HG03060 (cell line): ENCODE measurements at regions not wholly inside any gene's neighbourhood (a gene's known extent, or its start where the extent isn't known, plus 50 kb on each side); places are given as distances from the start of the nearest gene placed in this dataset.

Experiments
- ATAC-seq: cut with Tn5 transposase; IDR thresholded peaks from one replicate; pipeline ENCODE4 v1.9.1; 2021; ENCODE audit warnings: low read depth, moderate number of reproducible peaks; ENCODE audit not compliant: unreplicated experiment

DNA sequence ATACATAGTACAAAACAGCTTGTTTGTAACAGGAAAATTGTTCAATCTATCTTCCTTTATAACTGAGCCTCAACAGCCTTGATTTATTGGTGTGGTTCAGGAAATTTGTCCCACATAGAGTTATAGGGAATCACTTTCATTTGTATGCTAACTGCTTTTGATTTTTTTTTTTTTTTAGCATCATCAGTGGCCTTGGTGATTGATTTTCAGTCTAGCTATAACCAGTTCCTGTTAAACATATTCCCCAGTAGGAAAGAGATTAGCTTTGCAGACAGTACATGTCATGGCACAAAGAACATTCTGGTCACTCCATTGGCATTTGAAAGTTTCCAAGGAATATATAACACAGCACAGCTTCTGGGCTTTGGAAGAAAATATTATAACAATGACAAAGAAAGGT is 337.3 kb upstream of the TMPO start:
- ATAC-seq: no peak

DNA sequence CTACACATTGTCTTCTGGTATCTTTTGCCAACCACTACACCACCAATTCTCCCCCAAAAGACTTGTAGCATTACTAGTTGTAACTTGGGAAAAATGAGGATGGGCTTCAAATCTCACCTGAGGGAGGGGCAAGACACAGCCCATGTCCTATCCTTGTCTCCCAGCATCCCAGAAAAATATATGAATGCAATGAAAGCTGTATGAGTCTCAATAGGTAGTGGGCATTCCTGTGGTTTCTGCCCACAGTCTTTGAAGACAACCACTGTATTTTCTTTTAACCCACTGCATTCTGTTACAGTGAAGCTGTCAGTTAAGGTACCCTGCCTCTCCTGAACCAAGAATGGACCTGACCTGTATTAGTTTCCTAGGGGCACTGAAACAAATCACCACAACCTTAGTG is 336.2 kb upstream of the TMPO start:
- ATAC-seq: no peak

DNA sequence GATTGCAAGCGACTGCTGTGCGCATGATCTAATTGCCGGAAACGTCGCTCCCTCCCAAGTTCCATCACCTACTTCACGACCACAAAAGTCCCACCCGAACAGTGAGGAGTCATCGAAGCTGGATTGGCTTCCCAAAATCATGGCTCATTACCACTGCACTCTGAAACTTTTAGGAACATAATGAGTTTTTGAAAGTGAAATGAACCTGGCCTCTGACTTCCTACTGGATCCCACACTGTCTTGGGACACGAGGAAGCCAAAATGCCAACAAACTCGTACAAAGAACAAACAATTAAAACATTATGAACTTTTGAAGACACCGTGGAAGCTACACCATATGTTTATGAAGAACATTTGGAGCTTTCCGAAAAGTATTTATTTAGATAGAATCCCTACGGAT is 334.8 kb upstream of the TMPO start:
- no peak for ATAC-seq

DNA sequence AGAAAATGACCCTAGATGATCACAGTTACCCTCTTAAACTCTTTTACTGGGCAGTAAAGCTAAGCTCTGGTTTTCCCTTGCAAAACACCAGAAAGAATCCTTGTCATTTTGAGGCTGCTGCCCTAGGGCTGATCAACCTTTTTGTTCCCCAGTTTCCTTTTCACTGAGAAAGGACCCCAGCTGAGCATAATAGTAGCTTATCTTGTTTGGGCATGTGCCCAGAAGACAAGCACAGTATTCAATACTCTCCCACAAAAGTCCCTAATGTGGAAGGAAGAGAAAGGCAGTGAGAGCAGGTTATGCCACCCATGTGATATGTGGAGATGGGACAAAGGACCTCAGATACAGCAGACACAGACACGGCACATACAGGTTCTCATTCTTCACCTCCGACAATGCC is 332.6 kb upstream of the TMPO start:
- no peak for ATAC-seq

DNA sequence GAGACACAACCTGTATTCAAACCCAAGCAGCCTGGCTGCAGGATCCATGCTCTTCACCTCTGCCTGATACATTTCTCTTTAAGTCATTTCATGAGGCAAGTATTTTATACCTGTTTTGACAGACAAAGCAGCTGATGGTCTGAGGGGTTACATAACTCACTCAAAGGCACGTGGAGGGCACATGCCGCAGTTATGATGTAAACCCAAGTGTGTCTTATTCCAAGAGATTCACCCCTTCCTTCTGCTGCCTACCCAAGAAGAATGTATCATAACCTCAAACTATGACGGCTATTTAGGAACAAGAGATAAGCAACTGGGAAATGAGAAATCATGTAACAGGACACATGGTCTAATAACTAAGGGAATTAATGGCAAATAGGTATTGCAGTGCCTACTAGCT is 329.8 kb upstream of the TMPO start:
- no peak for ATAC-seq

DNA sequence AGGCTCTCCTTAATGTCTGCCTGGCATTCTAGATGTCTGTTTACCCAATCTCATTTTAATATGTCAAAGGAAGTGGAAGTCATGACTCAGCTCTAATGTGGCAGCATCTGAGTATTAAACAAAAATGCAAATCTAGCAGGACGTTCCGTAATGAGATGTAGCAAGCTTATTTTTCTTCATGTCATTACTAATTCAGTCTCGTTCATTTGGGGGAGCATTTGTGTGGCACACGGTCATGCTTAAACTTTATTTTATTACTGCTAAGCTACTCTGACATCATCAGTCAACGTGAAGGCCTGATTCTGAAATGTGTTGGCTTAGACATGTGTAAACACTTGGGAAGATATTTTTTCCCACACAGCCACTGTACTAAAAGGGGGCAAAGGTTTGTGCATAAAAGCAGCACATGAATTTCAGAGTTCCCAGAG is 326.7 kb upstream of the TMPO start:
- ATAC-seq: no peak

DNA sequence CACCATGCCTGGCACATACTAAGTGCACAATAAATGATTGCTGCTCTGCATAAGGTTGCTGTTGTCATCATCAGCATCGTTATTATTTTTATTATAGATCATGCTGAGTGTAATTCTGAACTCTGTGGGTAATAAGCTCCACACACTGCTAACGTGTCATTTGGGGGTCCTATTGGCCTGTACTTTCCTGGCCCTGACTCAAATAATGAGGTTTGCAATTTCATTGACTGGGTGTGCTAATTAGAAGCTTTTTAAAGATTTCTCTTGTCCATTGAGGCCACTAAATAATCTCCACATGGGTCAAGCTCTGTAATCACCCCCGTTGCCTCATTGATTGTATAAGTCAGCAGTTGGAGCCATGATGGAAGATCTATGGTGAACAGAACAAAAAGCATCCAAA is 320.8 kb upstream of the TMPO start:
- no peak for ATAC-seq

DNA sequence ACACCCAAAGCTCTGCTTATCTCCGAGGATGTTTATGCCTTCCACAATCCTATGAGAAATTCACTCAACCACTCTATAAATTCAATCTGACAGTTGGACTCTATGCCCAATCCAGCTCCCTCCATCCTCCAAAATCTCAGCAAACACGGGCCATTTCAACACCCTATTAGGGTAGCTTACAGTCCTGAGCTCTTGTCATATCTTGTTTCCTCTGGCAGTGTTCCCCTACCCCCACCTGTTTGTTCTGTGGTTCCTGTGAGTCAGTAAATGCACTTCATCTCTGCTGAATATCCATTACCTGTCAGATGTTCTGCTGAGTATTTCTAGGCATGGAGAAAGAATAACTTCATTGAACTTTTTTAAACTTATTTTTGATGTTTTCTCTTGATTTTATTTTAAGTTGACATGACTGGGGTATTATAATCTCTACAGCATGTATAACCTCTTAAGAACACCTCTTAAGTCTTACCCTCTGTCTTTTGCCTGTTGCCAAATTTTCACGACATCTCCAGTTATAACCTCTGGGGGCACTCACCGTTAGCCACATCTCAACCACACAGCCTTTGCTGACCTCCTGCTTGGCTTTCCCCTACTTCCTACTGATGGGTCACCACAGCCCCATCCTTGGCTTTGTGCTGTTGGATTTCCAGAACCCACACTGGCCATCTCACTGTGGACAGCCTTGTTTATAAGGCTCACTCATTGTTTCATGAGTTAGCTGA is 317.0 kb upstream of the TMPO start:
- ATAC-seq: no peak

DNA sequence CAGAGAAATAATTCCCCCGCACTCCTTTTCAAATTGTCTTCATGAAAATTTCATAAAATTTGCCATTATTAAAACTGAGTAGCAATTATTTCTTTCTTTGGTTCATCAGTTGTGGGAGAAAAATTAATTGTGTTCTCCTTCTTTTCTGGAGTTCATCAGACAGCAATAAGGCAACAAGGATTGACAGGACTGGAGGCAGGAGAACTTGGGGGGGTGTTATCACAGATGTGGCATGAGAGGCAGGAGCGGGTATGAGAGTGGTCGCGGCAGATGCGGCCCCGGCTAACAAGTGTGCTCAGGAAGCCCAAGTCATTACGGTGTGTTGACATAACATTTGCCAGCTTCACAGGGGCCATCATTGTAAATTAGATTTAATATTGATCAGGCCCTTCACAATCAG is 306.6 kb upstream of the TMPO start:
- ATAC-seq: no peak

DNA sequence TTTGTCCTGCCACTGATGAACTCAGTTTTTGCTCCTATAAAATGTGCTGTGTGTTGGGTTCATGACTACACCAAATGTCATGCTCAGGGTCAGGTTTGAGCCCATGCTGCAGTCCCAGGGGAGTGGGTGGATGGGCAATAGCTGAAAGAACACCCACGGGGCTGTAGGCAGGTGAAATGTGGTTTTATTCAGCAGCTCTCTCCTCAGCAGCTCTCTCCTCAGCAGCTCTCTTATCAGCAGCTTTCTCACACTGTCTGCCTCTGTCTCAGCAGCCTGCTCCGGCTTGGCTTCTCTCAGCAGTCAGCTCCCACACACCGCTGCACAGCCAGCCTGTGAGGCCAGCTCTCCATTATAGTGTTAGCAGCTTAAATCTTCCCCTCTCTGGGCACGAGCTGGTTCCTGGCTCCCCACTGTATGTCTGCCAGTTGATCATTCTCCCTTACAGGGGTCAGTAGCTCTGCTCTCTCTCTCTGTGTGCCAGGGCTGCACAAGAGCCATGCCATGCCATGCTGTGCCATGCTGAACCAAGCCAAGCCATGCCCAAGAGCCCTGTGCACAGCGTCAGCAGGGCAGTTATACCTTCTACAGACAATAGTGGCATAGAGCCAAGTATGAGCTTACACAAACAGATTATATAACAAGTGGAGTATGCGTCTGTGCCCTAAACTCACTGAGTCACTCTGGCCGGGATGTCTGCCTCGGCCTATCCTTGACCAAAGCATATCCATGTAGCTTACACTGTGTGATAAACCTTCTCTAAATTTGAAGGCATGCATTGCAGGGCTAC is 303.3 kb upstream of the TMPO start:
- ATAC-seq: no peak

DNA sequence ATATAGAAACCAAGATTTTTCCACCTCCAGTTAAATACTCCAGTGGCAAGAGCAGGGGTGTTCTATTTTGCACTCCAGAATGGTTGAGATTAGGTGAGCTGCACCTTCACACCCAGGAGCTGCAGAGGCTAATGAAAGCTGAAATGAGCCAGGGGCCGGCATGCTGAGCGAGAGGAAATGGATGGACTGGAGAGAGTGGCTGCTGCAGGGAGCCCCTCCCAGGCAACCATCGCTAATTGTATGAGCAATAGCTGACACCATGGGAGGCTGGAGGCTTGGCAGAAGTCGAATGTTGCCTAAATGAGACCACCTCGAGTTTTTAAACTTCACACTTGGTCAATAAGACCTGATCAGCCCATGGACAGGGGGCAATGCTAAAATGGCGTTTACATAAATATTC is 301.8 kb upstream of the TMPO start:
- ATAC-seq: no peak

DNA sequence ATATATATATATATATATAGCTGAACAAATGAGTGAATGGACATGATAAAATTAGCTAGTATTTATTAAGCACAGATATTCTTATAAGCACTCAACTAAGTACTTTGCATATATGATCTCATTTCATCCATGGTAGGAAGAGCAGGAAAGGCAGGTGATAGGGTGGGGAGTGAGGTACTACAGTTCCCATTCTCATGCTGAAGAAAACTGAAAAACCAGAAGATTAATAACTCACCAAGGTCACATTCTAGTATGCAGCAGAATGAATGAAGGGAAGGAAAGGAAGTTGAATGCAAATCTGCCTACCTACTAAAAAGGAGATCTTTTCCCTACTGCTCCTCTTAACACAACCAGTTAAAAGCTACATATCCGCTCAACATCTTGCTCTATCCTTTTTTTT is 298.1 kb upstream of the TMPO start:
- ATAC-seq: no peak

DNA sequence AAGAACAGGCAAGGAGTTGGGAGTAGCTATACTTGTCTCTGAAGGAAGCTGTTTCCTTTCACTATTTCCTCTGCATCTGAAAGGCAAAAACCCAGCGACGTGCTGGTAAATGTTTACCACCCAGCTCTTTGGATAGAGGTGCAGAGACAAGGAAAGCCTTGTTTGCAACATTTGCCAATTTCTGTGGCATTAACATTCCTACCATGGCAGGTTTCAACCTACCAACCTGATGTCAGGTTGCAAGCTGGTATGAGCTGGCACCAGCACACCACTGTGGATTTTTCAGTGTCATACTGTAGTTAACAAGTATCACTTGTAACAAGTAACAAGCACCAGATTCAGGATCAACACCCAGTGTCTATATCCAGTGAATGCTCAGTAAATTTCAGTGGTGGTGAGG is 294.8 kb upstream of the TMPO start:
- no peak for ATAC-seq

DNA sequence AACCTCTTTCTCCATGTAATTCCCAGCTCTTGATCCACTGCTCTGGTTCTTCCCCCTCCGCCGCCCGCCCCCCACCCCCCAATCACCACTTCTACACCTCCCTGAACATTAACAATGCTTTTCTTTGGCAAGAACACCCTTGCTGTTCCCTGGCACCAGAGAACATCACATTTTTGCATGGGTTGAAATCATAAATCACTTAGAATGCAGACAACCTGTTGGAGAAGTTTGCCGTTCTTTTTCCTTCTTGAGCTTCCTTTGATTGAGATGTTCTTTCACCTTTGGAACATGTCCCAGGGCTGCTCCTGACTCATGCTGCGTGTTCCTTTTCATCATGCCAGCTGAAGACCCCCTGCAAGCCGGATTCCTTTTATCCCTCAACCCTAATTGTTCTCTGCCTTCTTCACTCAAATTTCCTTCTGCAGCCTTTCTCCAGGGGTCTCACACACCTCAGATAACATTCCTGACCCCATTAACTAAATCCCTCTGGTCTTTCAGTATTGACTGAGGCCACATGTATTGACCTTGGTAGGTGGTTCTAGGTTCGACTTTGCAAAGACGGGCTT is 294.1 kb upstream of the TMPO start:
- no peak for ATAC-seq

DNA sequence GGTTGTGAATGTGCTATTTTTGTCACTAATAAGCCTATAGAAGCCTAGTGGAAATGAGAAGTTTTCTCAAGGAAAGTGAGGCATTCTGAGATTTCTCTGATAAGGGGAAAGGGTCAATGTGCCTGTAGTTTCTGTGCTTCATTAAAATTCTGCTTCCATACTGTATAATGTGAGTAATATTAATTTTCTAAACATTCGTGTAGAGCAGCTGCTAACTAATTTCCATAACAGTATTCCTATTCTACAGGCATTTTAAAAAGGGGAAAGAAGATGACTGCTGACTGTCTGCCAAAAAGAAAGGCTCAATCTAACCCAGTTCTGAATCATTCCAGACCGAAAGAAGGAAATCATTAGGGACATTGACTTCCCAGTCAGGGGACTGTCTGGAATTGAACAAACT is 293.3 kb upstream of the TMPO start:
- ATAC-seq: no peak

DNA sequence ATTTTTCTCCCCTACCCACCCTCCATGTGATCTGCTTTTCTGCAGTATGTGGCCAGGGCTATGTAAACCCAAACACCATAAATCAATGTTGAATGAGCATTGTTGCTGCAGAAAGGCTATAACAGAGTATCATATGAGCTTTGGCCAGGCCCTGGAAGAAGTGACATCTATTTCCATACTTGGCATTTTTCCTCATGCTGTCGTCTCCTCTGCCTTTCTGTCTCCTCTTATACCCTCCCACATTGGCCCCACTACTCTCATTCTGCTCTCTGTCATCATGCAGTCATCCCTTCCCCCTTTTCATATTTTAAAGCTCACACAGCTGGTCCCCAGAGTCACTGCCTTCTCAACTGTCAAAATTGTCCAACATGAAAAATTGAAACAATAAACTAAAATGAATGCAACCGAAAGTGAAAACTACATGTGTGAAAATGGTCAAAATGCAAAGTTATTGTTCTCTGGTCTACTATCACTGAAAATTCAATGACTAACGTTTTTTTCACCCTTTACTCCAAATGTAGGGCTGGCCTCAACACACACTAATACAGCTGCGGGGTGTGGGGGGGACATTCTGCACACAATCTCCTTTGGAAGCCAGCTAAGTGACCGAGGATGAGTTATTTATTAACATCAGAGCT is 290.7 kb upstream of the TMPO start:
- peak; percentile 59 for ATAC-seq

DNA sequence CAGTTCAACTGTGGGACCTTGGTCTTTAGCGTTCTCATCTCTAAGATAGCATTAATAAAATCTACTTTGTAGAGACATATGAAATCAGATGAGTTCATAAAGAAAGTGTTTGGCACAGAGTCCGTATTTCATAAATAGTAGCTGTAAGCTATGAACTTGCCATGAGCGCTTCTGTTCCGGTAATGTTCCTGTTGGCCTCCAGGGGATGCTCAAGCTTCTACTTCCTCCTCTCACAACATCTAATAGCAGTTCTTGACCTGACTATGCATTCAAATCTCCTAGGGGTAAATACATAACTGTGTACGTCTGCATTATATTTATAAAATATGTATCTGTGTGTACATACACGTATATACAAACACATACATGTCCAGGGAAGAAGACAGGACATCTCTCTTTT is 288.2 kb upstream of the TMPO start:
- ATAC-seq: no peak

DNA sequence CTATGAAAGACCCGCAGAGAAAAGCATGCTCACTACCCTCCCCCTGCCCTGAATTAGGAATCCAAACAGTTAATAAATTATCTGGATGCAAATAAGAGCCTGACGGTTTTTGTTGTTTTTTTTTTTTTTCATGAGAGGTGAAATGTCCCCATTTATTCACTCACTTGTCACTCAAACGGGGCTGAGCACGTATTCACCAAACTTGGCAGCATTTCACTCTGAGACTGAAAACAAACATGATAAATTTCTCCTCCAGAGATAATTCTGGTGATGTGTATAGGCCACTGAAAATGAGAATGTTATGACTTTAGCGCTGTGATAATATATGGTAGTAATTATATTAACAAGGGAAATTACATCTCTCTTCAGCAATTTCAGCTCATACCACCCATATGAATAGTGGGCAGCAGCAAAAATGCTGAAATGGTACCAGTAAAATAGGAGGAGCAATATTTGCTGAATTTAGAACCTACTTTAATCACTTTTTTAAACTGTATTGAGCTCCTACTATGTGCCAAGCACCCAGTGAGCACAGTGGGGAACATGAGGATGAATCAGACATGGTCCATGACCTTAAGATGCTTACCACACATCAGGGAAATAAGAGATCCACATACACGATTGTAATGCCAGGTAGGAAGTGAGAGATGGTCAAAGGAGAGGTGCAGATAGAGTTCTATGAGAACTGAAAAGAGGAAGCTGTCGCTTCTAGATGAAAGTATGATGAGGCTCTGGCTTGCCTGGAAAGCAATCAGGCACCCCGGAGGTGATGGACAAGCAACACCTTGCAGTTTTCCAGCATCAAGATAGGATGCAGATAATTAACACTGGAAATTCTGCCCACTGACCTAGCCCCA is 286.5 kb upstream of the TMPO start:
- ATAC-seq: no peak

DNA sequence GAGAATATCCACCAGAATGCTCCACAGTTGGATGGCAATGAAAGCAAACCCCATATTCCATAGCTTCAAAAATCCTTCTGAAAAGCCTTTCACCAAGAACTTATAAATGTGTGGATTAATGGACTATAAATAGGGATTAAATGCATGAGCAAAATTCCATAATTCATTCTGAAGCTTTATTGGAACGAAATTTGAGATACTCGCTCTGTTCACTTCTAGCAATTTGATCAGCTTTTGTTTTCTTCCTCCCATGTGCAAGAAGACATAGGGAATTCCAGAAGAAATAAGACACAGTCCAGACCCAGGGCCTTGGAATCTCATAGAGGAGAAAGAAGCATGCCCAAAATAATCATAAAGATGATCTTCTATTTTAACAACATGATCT is 285.9 kb upstream of the TMPO start:
- ATAC-seq: no peak

DNA sequence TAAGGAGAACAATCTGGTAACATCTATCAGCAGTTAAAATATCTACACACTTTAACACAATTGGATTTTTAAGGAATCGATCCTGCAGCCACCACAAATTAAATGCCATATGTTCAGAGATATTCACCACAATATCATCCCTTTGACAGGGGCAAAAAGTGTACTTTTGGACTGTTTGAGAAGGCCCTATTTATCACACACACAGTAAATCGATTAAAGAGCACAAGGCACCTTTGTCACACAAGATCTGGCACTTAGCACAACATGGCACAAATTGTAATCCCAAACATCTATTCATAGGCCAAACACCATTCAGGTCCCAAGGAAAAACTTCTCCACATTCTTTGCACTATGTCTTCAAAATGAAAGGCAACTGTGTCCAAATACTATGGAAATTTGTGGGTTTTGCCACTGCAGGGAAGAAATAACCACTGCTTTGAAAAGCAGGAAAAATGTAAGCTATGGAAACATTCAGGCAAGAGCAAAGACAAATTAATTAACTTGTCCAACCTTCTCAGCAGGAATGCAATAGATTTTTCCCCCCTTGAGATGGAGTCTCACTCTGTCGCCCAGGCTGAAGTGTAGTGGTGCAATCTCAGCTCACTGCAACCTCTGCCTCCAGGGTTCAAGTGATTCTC is 282.5 kb upstream of the TMPO start:
- no peak for ATAC-seq
